GM18861 (cell line): ENCODE measurements at regions not wholly inside any gene's neighbourhood (a gene's known extent, or its start where the extent isn't known, plus 50 kb on each side); places are given as distances from the start of the nearest gene placed in this dataset.
"Not testable (repeated sequence)": the region's sequence is repeated elsewhere in the genome, so short reads cannot be mapped to it uniquely, and the experiment has no call there.

ENCODE experiments used
- ATAC-seq: cut with Tn5 transposase; IDR thresholded peaks from one replicate; pipeline ENCODE4 v1.9.1; 2021; ENCODE audit not compliant: unreplicated experiment

- ATAC-seq: not testable (repeated sequence)
Observed at GRCh38 chr16:29186306-29187220, 201.7 kb downstream of the LAT start.

DNA sequence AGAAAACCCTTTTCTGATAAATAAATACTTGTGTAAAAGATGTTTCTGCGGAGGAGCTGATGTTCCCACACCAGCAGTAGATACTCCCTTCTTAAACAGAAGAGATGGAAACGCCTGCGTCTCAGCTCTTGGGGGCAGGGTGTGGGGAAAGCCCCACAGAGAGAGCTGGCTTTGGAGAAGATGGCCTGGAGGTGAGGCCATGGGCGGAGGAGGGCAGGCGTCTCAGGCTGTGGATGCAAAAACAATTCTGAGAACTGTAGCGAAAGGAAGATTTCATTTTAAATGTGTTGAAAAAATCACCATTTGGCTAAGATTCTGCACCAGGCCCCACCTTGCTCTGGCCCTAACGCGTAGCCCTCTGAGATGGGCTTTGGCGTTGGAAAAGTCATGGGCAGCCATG, 201.0 kb downstream of the LAT start:
- ATAC-seq: not testable (repeated sequence)

GRCh38 chr16:29184738-29185438, 200.0 kb downstream of the LAT start:
- not testable (repeated sequence) for ATAC-seq

- ATAC-seq: not testable (repeated sequence)
Observed at GRCh38 chr16:29182940-29183868, 198.4 kb downstream of the LAT start.

DNA sequence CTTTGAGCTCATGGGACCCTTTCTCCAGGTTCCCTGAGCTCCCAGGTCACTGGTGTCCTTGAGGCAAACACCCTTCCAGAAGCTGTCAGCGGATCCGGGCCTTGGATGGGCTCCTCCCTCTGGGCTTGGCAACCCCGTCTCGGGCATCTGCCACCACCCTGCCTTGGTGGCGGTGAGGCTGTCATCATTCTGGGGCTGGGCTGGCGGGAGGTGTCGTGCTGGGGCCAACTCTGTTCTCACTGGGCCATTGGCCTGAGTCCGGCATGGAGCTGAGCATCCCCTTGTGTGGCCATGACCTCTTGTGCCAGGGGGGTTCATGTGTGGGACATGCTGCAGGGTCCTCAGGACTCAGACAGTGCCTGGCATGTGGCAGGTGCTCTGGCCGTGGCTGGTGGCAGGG, 197.6 kb downstream of the LAT start:
- ATAC-seq: no peak

DNA sequence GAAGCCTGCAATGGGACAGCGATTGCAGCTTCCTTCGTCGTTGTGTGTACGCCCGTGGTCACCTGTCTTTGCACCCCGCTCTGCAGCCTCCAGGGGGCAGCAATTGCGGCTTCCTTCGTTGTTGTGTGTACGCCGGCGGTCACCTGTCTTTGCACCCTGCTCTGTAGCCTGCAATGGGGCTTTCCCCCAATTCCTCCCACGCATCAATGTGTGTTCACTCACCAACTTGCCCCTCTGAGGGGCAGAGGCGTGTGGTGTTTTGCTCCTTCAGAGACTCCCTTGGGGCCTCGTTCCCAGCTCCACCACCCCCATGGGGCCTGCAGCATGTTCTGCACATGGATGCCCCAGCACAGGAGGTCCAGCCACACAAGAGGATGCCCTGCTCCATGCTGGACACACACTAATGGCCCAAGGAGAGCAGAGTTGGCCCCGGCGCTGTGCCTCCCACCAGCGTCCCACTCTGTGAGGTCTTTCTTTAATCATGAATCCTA, 197.1 kb downstream of the LAT start:
- not testable (repeated sequence) for ATAC-seq

- not testable (repeated sequence) for ATAC-seq
Observed at GRCh38 chr16:29181254-29181780, 196.5 kb downstream of the LAT start.

DNA sequence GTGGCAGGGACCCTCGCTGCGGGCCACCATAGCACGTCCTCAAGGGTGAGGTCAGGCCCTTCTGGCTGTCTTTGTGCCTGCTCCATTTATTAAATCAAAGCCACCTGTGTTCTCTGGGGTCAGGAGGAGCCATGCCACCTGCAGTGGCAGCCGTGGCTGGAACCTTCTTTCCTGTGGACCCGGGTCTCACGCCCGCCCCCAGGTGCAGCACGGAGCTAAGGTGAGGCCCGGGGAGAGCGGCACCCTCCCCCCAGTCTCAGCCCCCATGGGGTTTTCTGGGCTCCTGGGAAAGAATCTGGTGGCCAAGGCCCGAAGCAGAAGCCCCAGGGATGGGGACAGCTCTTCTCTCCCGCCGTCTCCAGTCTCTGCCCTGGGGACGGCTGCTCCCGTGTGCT, 195.4 kb downstream of the LAT start:
- ATAC-seq: not testable (repeated sequence)

- ATAC-seq: not testable (repeated sequence)
Observed at GRCh38 chr16:29179401-29180205, 194.8 kb downstream of the LAT start.

DNA sequence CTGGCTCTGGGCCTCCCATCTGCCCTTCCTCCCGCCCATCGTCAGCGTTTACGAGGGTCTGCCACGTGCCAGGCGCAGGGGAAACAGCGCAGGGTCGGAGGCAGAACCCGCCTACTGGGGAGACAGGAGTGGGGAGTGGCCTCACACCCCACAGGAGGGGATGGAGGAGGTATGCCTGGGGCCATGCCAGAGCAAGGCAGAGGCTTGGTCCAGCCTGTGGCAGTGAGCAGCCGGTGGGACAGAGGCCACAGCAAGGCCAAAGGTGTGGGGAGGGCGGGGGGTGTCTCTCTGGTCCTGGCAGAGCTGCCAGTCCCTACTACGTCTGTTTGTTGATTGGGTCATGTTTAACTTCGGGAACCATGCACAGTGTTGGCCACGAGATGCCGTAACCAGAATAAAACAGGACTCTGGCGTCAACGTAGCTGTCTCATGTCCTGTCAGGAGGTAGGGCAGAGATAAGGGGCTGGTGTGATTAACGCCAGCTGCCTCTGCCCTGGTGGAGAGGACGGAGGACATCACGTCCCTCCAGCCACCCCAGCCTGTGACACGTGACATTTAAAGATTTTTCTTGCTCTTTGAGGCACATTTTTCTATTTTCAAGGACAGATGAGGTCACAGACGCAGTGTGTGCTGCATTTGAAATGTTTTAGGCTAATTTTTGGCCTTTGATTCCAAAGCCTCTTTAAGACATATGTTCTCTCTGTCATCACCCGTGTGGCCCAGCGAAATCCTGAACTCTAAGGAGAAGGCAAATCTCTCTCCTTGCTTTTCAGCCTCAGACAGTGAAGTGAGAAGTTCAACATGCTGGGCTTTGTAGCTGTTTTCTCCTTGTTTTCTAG, 193.3 kb downstream of the LAT start:
- ATAC-seq: not testable (repeated sequence)

DNA sequence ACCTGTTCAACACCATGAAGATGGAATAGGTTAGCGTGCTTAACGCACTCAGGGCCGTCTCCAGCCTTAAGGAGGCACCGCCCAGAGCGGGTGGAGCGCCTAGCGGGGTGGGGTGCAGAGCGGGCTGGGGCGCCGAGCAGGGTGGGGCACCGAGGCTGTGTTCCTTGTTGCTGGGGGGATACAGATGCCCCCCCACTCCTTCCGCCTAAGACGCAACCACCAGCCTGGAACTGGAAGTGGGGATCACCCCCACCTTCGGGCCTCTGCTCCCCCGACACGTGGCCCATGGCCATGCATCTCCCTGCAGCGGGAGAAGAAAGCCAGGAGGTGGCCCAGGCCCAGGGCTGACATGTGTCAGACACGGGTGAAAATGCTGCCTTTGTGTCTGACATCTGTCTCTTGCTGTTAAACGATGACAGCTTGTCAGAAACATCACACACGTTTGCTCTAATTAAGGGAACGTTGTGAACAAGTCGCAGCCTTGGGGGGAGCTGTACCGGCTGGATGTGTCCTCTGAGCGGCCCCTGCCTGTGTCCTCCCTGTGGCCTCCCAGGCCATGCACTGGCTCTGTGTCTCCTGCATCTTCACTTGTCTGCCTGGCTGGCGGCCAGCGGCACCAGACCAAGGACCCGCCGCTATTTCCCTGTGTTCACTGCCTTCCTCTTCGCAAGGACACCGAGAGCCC, 192.5 kb downstream of the LAT start:
- not testable (repeated sequence) for ATAC-seq

DNA sequence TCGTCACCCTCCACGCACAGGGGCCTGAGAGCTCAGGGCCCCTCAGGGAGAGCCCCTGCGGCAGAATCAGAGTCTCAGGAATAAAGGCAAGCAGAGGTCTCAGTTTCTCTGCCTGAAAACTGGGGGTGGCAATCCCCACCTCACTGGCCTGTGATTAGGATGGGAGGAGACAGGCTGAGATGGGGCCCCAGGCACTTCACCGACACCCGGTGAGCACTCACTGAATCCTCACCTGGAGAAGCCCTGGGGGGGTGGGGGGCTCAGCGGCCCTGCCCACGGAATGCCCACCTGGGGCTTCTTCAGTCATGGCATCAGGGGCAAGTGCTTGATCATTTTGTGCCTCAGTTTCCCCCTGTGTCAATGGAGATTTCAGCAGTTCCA, 192.0 kb downstream of the LAT start:
- not testable (repeated sequence) for ATAC-seq

- not testable (repeated sequence) for ATAC-seq
Observed at GRCh38 chr16:29176154-29176470, 191.3 kb downstream of the LAT start.

- not testable (repeated sequence) for ATAC-seq
Observed at GRCh38 chr16:29175411-29176153, 190.7 kb downstream of the LAT start.

- ATAC-seq: not testable (repeated sequence)
Observed at GRCh38 chr16:29173371-29174305, 188.8 kb downstream of the LAT start.

DNA sequence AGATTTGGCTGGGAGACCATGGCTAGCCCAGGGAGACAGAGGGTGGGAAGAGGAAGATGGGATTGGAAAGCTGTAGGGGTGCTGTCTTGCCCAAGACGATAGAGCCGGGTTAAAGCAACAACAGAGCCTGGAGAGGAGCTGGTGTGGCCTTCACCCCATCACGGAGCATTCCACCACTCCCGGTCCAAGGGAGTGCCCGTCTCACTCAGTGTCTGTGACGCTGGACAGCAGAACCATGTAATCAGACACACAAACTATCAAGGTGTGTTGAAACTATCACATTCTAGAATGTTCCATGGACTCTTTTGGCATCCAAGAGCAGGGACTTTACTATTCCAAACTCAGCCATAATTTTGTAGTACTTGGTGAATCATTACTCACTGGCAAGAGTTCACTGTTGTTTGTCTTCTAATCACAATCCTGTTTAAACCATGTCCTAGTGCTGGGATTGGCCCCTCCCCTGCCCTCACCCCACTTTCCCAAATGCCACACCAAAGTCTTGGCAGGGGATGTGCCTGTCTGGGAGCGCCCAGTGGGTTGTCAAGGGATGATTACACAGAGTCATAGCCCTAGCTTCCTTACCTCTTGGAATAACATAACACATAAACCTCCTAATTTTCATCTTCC, 187.4 kb downstream of the LAT start:
- ATAC-seq: not testable (repeated sequence)
